ENCODE measurements at regions not wholly inside any gene's neighbourhood (a gene's known extent, or its start where the extent isn't known, plus 50 kb on each side); places are given as distances from the start of the nearest gene placed in this dataset.

- Histone ChIP-seq H3K4me3 (ENCODE audit: low read depth, low read length, poor library complexity, severe bottlenecking) (no peak overlapping the region), H3K4me1 (ENCODE audit: insufficient read depth, low read length, poor library complexity, severe bottlenecking) (no peaks in the 10 kb centered on the region), H3K27ac (ENCODE audit: low read depth, low read length, poor library complexity, severe bottlenecking) (no peak overlapping the region), H3K36me3 (ENCODE audit: insufficient read depth, low read length, poor library complexity, severe bottlenecking) (no peaks in the 10 kb centered on the region), H3K9me3 (ENCODE audit: low read depth, low read length, poor library complexity, severe bottlenecking) (no peaks in the 10 kb centered on the region), H3K27me3 (replicated peaks; ENCODE audit: insufficient read depth, low read depth, low read length, poor library complexity) (no peaks in the 10 kb centered on the region)
- TF ChIP-seq EZH2 (IDR thresholded peaks at IDR 0.05; ENCODE audit: borderline replicate concordance, low read depth, low read length, poor library complexity, severe bottlenecking) (no peak), CTCF (conservative IDR thresholded peaks at IDR 0.05; ENCODE audit: low read depth, low read length) (no peak)
- no peak for DNase-seq (ENCODE audit: low spot score)
- intact Hi-C loops (cut with micrococcal nuclease; ENCODE audit: unreplicated experiment) = no loop called here
- no TSS peak for BruUV-seq (replicated peaks)
- ChIA-PET CTCF (no interaction called here), POLR2A (ENCODE audit: low non-redundant PET) (no interaction called here)
These were observed 185.8 kb upstream of the C11orf87 start for GRCh38 chr11:109236188-109236587.

DNA sequence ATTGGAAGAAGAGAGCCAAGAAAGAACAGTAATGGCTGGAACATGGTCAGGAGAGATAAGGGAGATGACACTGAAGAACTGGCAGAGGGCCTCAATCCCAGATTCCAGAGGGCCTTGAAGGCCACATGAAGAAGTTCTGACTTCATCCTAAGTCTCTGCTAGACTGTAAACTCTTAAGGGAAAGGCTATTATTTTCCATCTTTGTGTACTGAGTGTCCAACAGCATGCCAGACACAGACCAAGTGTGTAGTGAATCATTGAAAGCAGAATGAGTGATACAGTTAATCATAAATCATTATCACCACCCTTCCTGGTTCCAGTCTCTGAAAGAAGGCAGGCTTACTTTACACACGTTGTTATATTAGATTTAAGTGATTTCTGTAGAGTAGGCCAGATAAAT, 185.3 kb upstream of the C11orf87 start:
- H3K4me1 ChIP-seq (ENCODE audit: insufficient read depth, low read length, poor library complexity, severe bottlenecking) = no peaks in the 10 kb centered on the region
- TF ChIP-seq CTCF (conservative IDR thresholded peaks at IDR 0.05; ENCODE audit: low read depth, low read length) = no peak
- no peak for TF ChIP-seq EZH2 (IDR thresholded peaks at IDR 0.05; ENCODE audit: borderline replicate concordance, low read depth, low read length, poor library complexity, severe bottlenecking)
- BruUV-seq (replicated peaks) = no TSS peak
- no peak overlapping the region for H3K27ac ChIP-seq (ENCODE audit: low read depth, low read length, poor library complexity, severe bottlenecking)
- no peaks in the 10 kb centered on the region for H3K27me3 ChIP-seq (replicated peaks; ENCODE audit: insufficient read depth, low read depth, low read length, poor library complexity)
- ChIA-PET POLR2A (ENCODE audit: low non-redundant PET) (no interaction called here), CTCF (no interaction called here)
- H3K9me3 ChIP-seq (ENCODE audit: low read depth, low read length, poor library complexity, severe bottlenecking) = no peaks in the 10 kb centered on the region
- H3K4me3 ChIP-seq (ENCODE audit: low read depth, low read length, poor library complexity, severe bottlenecking) = no peak overlapping the region
- intact Hi-C loops (cut with micrococcal nuclease; ENCODE audit: unreplicated experiment) = no loop called here
- no peaks in the 10 kb centered on the region for H3K36me3 ChIP-seq (ENCODE audit: insufficient read depth, low read length, poor library complexity, severe bottlenecking)
- no peak for DNase-seq (ENCODE audit: low spot score)

DNA sequence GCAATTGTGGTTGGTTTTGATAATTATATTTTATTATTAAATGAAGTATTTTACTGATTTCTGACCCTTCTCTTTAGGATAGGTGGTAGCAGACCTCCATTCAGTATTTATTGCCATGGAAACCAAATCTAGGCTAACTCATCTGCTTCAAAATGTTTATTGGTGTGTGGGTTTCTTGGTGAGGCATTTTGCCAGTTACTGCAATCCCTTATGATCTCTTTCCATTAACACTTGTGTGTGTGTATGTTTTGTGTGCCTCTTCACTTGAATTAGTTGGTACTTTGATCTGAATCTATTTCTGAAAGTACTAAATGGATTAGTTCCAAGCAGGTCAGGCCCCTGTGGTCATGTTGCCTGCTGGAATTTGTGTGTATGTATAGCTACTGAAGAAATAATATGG, 184.4 kb upstream of the C11orf87 start:
- no peaks in the 10 kb centered on the region for H3K4me1 ChIP-seq (ENCODE audit: insufficient read depth, low read length, poor library complexity, severe bottlenecking)
- no peak overlapping the region for H3K27ac ChIP-seq (ENCODE audit: low read depth, low read length, poor library complexity, severe bottlenecking)
- no peak for DNase-seq (ENCODE audit: low spot score)
- no TSS peak for BruUV-seq (replicated peaks)
- no peaks in the 10 kb centered on the region for H3K27me3 ChIP-seq (replicated peaks; ENCODE audit: insufficient read depth, low read depth, low read length, poor library complexity)
- ChIA-PET CTCF (no interaction called here), POLR2A (ENCODE audit: low non-redundant PET) (no interaction called here)
- H3K9me3 ChIP-seq (ENCODE audit: low read depth, low read length, poor library complexity, severe bottlenecking) = no peaks in the 10 kb centered on the region
- TF ChIP-seq CTCF (conservative IDR thresholded peaks at IDR 0.05; ENCODE audit: low read depth, low read length) = no peak
- no peak for TF ChIP-seq EZH2 (IDR thresholded peaks at IDR 0.05; ENCODE audit: borderline replicate concordance, low read depth, low read length, poor library complexity, severe bottlenecking)
- intact Hi-C loops (cut with micrococcal nuclease; ENCODE audit: unreplicated experiment) = no loop called here
- no peak overlapping the region for H3K4me3 ChIP-seq (ENCODE audit: low read depth, low read length, poor library complexity, severe bottlenecking)
- H3K36me3 ChIP-seq (ENCODE audit: insufficient read depth, low read length, poor library complexity, severe bottlenecking) = no peaks in the 10 kb centered on the region

Measured in A673 (cell line).